GM10248 (cell line): ENCODE measurements at regions not wholly inside any gene's neighbourhood (a gene's known extent, or its start where the extent isn't known, plus 50 kb on each side); places are given as distances from the start of the nearest gene placed in this dataset.

ENCODE experiments used
- CTCF ChIA-PET: fragments of 300-600 bp; sonication (Branson Sonifier 250); formaldehyde crosslinking; extraction: SDS; loops from one replicate; lab custom pipeline; 2021; ENCODE audit warnings: antibody characterized with exemption; lab: Yijun Ruan, JAX
- POLR2A ChIA-PET: fragments of 350-650 bp; sonication (Branson Sonifier 250); formaldehyde crosslinking; extraction: SDS; loops from one replicate; lab custom pipeline; 2020; ENCODE audit warnings: antibody characterized with exemption; lab: Yijun Ruan, JAX
- DNase-seq: peaks from one replicate; pipeline ENCODE4 v3.0.0; 2012; ENCODE audit errors: extremely low spot score
- TF ChIP-seq, protein P1 (sequence below): IDR thresholded peaks from 2 replicates; pipeline ENCODE4 v1.5.1; 2012; ENCODE audit warnings: mild to moderate bottlenecking, low read depth; ENCODE audit errors: extremely low read depth, missing control alignments, control extremely low read depth

DNA sequence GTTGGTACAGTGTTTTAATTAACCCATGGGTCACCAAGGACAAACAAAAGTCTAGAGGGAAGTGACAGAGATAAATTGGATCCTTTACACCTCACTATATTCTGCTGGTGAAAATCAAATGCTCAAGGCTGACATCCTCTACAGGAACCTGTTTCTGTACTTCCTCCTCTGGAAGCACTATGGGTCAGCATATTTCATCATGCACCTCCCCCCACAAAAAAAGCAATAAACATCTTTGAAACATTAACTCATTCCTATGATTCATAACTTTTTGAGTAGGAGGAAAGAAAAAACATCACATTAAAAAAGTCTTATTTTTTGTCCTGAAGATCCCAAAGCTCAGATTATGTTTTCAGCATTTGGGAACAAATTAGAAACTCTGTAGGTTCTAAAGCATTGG is 588.3 kb upstream of the SGCG start:
- no peak for DNase-seq
- POLR2A ChIA-PET = no interaction called here
- TF ChIP-seq, protein P1, sequence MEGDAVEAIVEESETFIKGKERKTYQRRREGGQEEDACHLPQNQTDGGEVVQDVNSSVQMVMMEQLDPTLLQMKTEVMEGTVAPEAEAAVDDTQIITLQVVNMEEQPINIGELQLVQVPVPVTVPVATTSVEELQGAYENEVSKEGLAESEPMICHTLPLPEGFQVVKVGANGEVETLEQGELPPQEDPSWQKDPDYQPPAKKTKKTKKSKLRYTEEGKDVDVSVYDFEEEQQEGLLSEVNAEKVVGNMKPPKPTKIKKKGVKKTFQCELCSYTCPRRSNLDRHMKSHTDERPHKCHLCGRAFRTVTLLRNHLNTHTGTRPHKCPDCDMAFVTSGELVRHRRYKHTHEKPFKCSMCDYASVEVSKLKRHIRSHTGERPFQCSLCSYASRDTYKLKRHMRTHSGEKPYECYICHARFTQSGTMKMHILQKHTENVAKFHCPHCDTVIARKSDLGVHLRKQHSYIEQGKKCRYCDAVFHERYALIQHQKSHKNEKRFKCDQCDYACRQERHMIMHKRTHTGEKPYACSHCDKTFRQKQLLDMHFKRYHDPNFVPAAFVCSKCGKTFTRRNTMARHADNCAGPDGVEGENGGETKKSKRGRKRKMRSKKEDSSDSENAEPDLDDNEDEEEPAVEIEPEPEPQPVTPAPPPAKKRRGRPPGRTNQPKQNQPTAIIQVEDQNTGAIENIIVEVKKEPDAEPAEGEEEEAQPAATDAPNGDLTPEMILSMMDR = no peak
- CTCF ChIA-PET = no interaction called here

DNA sequence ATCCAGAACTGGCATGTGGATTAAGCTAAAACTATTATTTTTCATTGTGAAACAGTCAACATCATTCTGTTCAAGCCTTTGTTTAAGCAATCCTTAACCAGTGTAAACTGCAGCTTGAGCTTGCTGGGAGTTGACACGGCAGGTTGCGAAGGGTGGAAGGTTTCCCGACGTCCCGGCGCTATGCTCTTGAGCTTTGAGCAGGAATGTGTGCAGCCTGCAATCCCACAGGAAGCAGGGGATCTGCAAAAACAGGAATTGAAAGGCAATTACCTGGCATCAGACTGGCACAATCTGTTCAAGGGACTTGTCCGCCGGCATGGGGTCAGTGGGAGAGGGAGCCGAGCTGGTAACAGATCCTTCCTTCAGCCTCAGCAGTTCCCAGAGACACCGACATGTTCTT is 586.7 kb upstream of the SGCG start:
- no peak for DNase-seq
- POLR2A ChIA-PET = no interaction called here
- CTCF ChIA-PET = no interaction called here
- TF ChIP-seq, protein P1 = no peak

DNA sequence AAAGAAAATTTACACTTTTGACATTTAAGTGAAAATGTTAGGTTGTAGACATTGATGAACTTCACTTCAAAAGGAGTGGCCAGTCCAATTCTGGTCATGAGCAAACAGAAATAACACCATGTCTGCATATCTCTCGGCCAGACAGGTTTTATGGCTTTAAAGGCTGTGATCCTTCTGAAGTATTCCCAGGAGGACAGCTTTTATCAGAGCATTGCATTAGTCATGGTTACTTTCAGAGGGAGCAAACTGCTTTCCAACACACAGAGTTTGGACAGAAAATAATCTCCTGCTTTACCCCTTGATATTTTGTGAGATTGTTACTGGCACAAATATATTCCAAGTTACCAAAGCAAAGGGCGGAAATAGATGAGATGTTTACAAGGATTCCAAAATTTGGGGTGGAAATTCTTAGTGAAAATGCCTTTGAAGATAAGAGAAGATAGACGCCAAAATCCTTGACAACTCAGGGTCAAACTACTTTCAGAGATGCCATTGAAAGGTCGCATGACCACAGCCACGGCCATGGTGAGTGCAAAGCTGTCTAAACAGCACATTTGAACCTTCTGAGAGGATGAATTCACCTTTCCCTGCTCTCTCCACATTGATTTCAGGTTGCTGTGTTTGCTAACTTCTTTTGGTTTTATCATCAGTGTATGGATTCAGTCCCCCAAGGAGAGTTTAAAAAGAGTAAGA is 584.5 kb upstream of the SGCG start:
- ChIA-PET POLR2A (no interaction called here), CTCF (no interaction called here)
- DNase-seq = no peak
- TF ChIP-seq, protein P1 = no peak

DNA sequence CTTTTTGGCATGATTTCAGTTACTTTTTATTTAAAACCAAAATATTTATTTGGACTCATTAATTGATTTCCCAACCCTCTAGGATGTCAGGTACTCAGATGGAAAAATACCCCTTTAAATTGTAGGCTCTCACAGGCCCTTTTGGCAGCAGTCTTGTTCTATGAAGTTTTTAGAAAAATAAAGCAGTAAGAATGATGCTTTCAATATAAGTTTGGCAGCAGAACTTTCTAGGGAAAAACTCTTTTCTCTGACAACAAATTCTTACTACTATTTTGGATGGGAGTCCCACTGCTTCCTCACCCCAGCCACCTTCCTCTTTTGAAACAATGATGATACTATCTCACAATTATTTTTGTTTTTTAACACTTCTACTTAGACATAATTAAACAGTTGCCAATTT is 581.6 kb upstream of the SGCG start:
- CTCF ChIA-PET = no interaction called here
- POLR2A ChIA-PET = no interaction called here
- DNase-seq = no peak
- TF ChIP-seq, protein P1 = no peak

DNA sequence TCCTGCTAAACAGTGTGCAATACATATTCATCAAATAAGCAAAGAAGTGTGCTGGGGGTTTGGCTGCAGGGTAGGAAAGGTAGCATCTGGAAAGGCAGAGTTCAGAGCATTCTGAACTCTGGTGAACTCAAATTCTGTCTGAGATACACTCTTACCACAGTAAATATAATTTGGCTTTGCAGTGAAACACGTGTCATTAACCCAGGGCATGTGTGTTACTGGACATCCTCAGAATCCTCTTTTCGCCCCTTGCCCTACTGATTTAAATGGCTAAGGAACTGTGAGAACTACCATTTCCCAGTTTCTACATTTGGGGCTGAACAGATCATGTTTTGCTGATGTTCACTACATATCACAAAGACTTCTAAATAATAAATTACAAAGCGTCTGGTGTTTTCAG is 562.8 kb upstream of the SGCG start:
- CTCF ChIA-PET = no interaction called here
- TF ChIP-seq, protein P1 = no peak
- POLR2A ChIA-PET = no interaction called here
- no peak for DNase-seq

DNA sequence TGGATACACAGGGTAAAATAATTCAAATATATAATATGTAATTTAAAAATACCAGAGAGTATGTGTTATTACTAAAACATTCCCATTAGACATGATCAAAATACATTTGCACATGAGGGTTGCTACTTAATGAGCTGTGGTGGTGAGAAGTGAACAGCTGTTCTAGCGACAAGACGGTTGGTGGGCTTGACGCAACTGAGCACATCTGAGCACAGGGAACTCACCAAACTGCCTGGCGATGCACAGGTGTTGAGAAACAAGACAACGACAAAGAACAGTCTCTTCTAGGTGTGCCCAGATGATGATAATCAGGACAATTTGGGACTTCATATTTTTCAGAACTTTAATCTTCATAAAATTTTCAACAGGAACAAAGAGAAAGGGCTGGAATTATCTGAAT is 555.1 kb upstream of the SGCG start:
- no peak for DNase-seq
- ChIA-PET CTCF (no interaction called here), POLR2A (no interaction called here)
- TF ChIP-seq, protein P1 = no peak
